ENCODE measurements at regions not wholly inside any gene's neighbourhood (a gene's known extent, or its start where the extent isn't known, plus 50 kb on each side); places are given as distances from the start of the nearest gene placed in this dataset.

GRCh38 chr13:60721063-60721462 lies 324.0 kb downstream of the TDRD3 start:
- Histone ChIP-seq H4K20me1 (ENCODE audit: insufficient read depth, low read length) (no peaks in the 10 kb centered on the region), H3K27ac (ENCODE audit: low read depth in 1 of 2, low read length in 2 of 2) (no peak overlapping the region), H3K27me3 (ENCODE audit: control insufficient read depth in 2 of 2, insufficient read depth in 2 of 2, low read length in 2 of 2) (no peaks in the 10 kb centered on the region), H2AFZ (ENCODE audit: insufficient read depth, low read depth, low read length, poor library complexity, severe bottlenecking) (no peak overlapping the region), H3K4me2 (replicated peaks; ENCODE audit: extremely low read depth, low read length, poor library complexity, severe bottlenecking) (no peak overlapping the region), H3K79me2 (ENCODE audit: insufficient read depth, low read length) (no peaks in the 10 kb centered on the region), H3K4me1 (ENCODE audit: control insufficient read depth in 1 of 2, insufficient read depth in 2 of 2, low read length in 2 of 2) (no peaks in the 10 kb centered on the region), H3K9me3 (replicated peaks in 1 of 2; ENCODE audit: control insufficient read depth in 1 of 2, insufficient read depth in 1 of 2, low read length in 2 of 2) (peaks cover 0 to 4% of the 10 kb centered on the region in 2 donors), H3K4me3 (replicated peaks in 1 of 3; ENCODE audit: low read depth in 2 of 3, low read length in 3 of 3) (no peak overlapping the region), H3K9ac (ENCODE audit: insufficient read depth, low read length, poor library complexity, severe bottlenecking) (no peak overlapping the region), H3K36me3 (replicated peaks in 1 of 2; ENCODE audit: control insufficient read depth in 1 of 2, insufficient read depth in 2 of 2, low read length in 2 of 2) (no peaks in the 10 kb centered on the region)
- intact Hi-C loops (cut with micrococcal nuclease) = no loop called here
- Mint-ChIP-seq H3K9me3 (peaks cover 0 to 15% (median 4%) of the 10 kb centered on the region in 7 donors), H3K27me3 (ENCODE audit: low read depth in 3 of 3) (no peaks in the 10 kb centered on the region), H3K4me1 (no peaks in the 10 kb centered on the region), H3K4me3 (no peak overlapping the region), H3K36me3 (no peaks in the 10 kb centered on the region), H3K27ac (no peak overlapping the region)
- no peak for DNase-seq
- no CpG with 5 or more reads among the region's 3 CpGs for WGBS (ENCODE audit: insufficient coverage)
- TF ChIP-seq, protein P1, sequence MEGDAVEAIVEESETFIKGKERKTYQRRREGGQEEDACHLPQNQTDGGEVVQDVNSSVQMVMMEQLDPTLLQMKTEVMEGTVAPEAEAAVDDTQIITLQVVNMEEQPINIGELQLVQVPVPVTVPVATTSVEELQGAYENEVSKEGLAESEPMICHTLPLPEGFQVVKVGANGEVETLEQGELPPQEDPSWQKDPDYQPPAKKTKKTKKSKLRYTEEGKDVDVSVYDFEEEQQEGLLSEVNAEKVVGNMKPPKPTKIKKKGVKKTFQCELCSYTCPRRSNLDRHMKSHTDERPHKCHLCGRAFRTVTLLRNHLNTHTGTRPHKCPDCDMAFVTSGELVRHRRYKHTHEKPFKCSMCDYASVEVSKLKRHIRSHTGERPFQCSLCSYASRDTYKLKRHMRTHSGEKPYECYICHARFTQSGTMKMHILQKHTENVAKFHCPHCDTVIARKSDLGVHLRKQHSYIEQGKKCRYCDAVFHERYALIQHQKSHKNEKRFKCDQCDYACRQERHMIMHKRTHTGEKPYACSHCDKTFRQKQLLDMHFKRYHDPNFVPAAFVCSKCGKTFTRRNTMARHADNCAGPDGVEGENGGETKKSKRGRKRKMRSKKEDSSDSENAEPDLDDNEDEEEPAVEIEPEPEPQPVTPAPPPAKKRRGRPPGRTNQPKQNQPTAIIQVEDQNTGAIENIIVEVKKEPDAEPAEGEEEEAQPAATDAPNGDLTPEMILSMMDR (IDR thresholded peaks at IDR 0.05) = no peak

DNA sequence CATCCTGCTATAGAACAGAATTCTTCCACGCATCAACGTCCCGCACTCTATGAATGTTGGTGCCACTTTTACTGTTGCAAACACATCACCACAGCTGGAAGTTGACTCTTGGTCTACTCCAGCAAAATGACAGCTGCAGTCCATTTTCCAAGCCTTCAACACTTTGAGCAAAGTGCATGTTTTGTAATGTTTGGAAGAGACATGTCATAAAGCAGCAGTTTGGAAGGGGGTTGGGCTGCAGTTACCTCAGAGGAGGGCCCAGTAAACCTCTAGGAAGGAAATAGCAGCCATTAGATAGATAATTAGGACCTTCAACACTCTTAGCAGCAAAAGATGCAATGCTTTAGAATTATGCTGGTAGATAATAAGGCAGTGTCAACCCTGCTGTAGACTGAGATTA lies 323.6 kb downstream of the TDRD3 start:
- Histone ChIP-seq H3K36me3 (replicated peaks in 1 of 2; ENCODE audit: control insufficient read depth in 1 of 2, insufficient read depth in 2 of 2, low read length in 2 of 2) (no peaks in the 10 kb centered on the region), H3K4me1 (ENCODE audit: control insufficient read depth in 1 of 2, insufficient read depth in 2 of 2, low read length in 2 of 2) (no peaks in the 10 kb centered on the region), H3K27me3 (ENCODE audit: control insufficient read depth in 2 of 2, insufficient read depth in 2 of 2, low read length in 2 of 2) (no peaks in the 10 kb centered on the region), H3K9me3 (replicated peaks in 1 of 2; ENCODE audit: control insufficient read depth in 1 of 2, insufficient read depth in 1 of 2, low read length in 2 of 2) (peaks cover 0 to 4% of the 10 kb centered on the region in 2 donors), H3K9ac (ENCODE audit: insufficient read depth, low read length, poor library complexity, severe bottlenecking) (no peak overlapping the region), H2AFZ (ENCODE audit: insufficient read depth, low read depth, low read length, poor library complexity, severe bottlenecking) (no peak overlapping the region), H3K4me2 (replicated peaks; ENCODE audit: extremely low read depth, low read length, poor library complexity, severe bottlenecking) (no peak overlapping the region), H4K20me1 (ENCODE audit: insufficient read depth, low read length) (no peaks in the 10 kb centered on the region), H3K4me3 (replicated peaks in 1 of 3; ENCODE audit: low read depth in 2 of 3, low read length in 3 of 3) (no peak overlapping the region), H3K79me2 (ENCODE audit: insufficient read depth, low read length) (no peaks in the 10 kb centered on the region), H3K27ac (ENCODE audit: low read depth in 1 of 2, low read length in 2 of 2) (no peak overlapping the region)
- 100% methylated on average over 3 of the region's 3 CpGs for WGBS (ENCODE audit: insufficient coverage)
- DNase-seq = no peak
- no peaks in the 10 kb centered on the region for H3K4me1 Mint-ChIP-seq
- H3K27me3 Mint-ChIP-seq (ENCODE audit: low read depth in 3 of 3) = no peaks in the 10 kb centered on the region
- H3K9me3 Mint-ChIP-seq = peaks cover 0 to 15% (median 4%) of the 10 kb centered on the region in 7 donors
- no peak overlapping the region for H3K4me3 Mint-ChIP-seq
- TF ChIP-seq, protein P1 (IDR thresholded peaks at IDR 0.05) = no peak
- intact Hi-C loops (cut with micrococcal nuclease) = no loop called here
- H3K36me3 Mint-ChIP-seq = no peaks in the 10 kb centered on the region
- H3K27ac Mint-ChIP-seq = no peak overlapping the region

Measured in CD14-positive monocyte (primary cell).